HG02678 (cell line): ENCODE measurements at regions not wholly inside any gene's neighbourhood (a gene's known extent, or its start where the extent isn't known, plus 50 kb on each side); places are given as distances from the start of the nearest gene placed in this dataset.
"Not testable (repeated sequence)": the region's sequence is repeated elsewhere in the genome, so short reads cannot be mapped to it uniquely, and the experiment has no call there.

ENCODE experiments used
- ATAC-seq: cut with Tn5 transposase; IDR thresholded peaks from one replicate; pipeline ENCODE4 v1.9.1; 2021; ENCODE audit warnings: mild to moderate bottlenecking, moderate library complexity; ENCODE audit not compliant: unreplicated experiment

GRCh38 chr2:196276421-196276820, 105.0 kb upstream of the STK17B start:
- ATAC-seq = no peak

- peak; percentile 26 for ATAC-seq
Measured at GRCh38 chr2:196277002-196277401, 105.6 kb upstream of the STK17B start.

- ATAC-seq = no peak
Measured at GRCh38 chr2:196278491-196278911, 107.1 kb upstream of the STK17B start.

GRCh38 chr2:196279541-196279940, 108.2 kb upstream of the STK17B start:
- no peak for ATAC-seq

- no peak for ATAC-seq
Measured at GRCh38 chr2:196284144-196284844, 112.9 kb upstream of the STK17B start.

GRCh38 chr2:196284866-196285557, 113.6 kb upstream of the STK17B start:
- ATAC-seq = no peak

- ATAC-seq = peak; percentile 49
Measured at GRCh38 chr2:196286821-196287220, 115.4 kb upstream of the STK17B start.

- ATAC-seq = no peak
Measured at GRCh38 chr2:196287523-196287922, 116.1 kb upstream of the STK17B start.

GRCh38 chr2:196288006-196288538, 116.7 kb upstream of the STK17B start:
- no peak for ATAC-seq

- peak; percentile 45 for ATAC-seq
Measured at GRCh38 chr2:196289000-196289399, 117.6 kb upstream of the STK17B start.

GRCh38 chr2:196290136-196290535, 118.8 kb upstream of the STK17B start:
- ATAC-seq = no peak

- ATAC-seq = no peak
Measured at GRCh38 chr2:196290569-196290968, 119.2 kb upstream of the STK17B start.

- no peak for ATAC-seq
Measured at GRCh38 chr2:196291426-196291825, 120.0 kb upstream of the STK17B start.

- peak; percentile 42 for ATAC-seq
Measured at GRCh38 chr2:196291873-196292800, 120.8 kb upstream of the STK17B start.

- ATAC-seq = no peak
Measured at GRCh38 chr2:196293751-196294515, 122.6 kb upstream of the STK17B start.

- ATAC-seq = no peak
Measured at GRCh38 chr2:196294516-196294909, 123.1 kb upstream of the STK17B start.

- ATAC-seq = no peak
Measured at GRCh38 chr2:196295005-196295404, 123.6 kb upstream of the STK17B start.

- not testable (repeated sequence) for ATAC-seq
Measured at GRCh38 chr2:196298106-196298723, 126.8 kb upstream of the STK17B start.

GRCh38 chr2:196307775-196308305, 136.5 kb upstream of the STK17B start:
- no peak for ATAC-seq

- ATAC-seq = no peak
Measured at GRCh38 chr2:196309691-196310090, 138.3 kb upstream of the STK17B start.
